AG04450 (cell line): ENCODE measurements at regions not wholly inside any gene's neighbourhood (a gene's known extent, or its start where the extent isn't known, plus 50 kb on each side); places are given as distances from the start of the nearest gene placed in this dataset.

Experiments used
- CTCF ChIA-PET: fragments of 300-600, 350-600 bp; formaldehyde crosslinking; extraction: SDS; loops from one replicate; lab custom pipeline; 2022; ENCODE audit warnings: antibody characterized with exemption, inconsistent platforms; lab: Charles Lee
- POLR2A ChIA-PET: fragments of 350-600 bp; formaldehyde crosslinking; extraction: SDS; loops from one replicate; lab custom pipeline; 2021; ENCODE audit warnings: antibody characterized with exemption, inconsistent platforms; lab: Yijun Ruan, JAX
- DNase-seq: peaks from one replicate; pipeline ENCODE4 v3.0.0-alpha.2; 2011; ENCODE audit warnings: low read depth, low spot score
- H3K27ac ChIP-seq: one replicate; pipeline ENCODE4 v1.5.1; 2012; ENCODE audit warnings: low read depth, low read length, control low read depth
- H3K27me3 ChIP-seq: one replicate; pipeline ENCODE4 v1.6.0; 2012; ENCODE audit warnings: low read length; ENCODE audit not compliant: control insufficient read depth, insufficient read depth
- H3K4me3 ChIP-seq: 2 replicates; pipeline ENCODE4 v1.5.1; 2011; ENCODE audit warnings: mild to moderate bottlenecking, low read depth, low read length, control low read depth
- H3K9me3 ChIP-seq: 2 replicates; pipeline ENCODE4 v1.5.1; 2012; ENCODE audit warnings: low read length; ENCODE audit not compliant: control insufficient read depth, insufficient read depth
- CTCF ChIP-seq: IDR thresholded peaks from 2 replicates; pipeline ENCODE4 v1.5.1; 2011; ENCODE audit warnings: low read depth, low read length, control low read depth, inconsistent platforms

- H3K27me3 ChIP-seq: no peaks in the 10 kb centered on the region
- TF ChIP-seq CTCF: no peak
- peak overlapping the region; percentile 68 for H3K27ac ChIP-seq
- peak; percentile 86 for DNase-seq
- CTCF ChIA-PET: no interaction called here
- no peak overlapping the region for H3K4me3 ChIP-seq
- no peaks in the 10 kb centered on the region; the same call in 1 of the 2 replicates for H3K9me3 ChIP-seq
- POLR2A ChIA-PET: interaction anchor here (1.3 kb wide), 1 partner anchor 168 kb away, joined by 3 read pairs; no protein-coding TSS in a partner anchor
These were observed 162.3 kb upstream of the MAMLD1 start for GRCh38 chrX:150200820-150201287.

GRCh38 chrX:150201391-150201790 lies 161.7 kb upstream of the MAMLD1 start:
- ChIA-PET POLR2A (interaction anchor here (1.3 kb wide), 1 partner anchor 169 kb away, joined by 3 read pairs; no protein-coding TSS in a partner anchor), CTCF (no interaction called here)
- no peak overlapping the region for H3K27ac ChIP-seq

GRCh38 chrX:150201841-150202240 lies 161.3 kb upstream of the MAMLD1 start:
- DNase-seq: no peak
- ChIA-PET CTCF (no interaction called here), POLR2A (no interaction called here)
- Histone ChIP-seq H3K9me3 (no peaks in the 10 kb centered on the region; the same call in 1 of the 2 replicates), H3K27ac (no peak overlapping the region), H3K27me3 (no peaks in the 10 kb centered on the region), H3K4me3 (no peak overlapping the region)
- TF ChIP-seq CTCF: no peak

More at GRCh38 chrX:150201391-150201790, 161.7 kb upstream of the MAMLD1 start:
- no peak overlapping the region for H3K4me3 ChIP-seq
- no peak for DNase-seq
- H3K27me3 ChIP-seq: no peaks in the 10 kb centered on the region
- no peak for TF ChIP-seq CTCF
- no peaks in the 10 kb centered on the region; the same call in 1 of the 2 replicates for H3K9me3 ChIP-seq

- Histone ChIP-seq H3K9me3 (no peaks in the 10 kb centered on the region; the same call in 1 of the 2 replicates), H3K27me3 (no peaks in the 10 kb centered on the region), H3K4me3 (no peak overlapping the region), H3K27ac (no peak overlapping the region)
- TF ChIP-seq CTCF: no peak
- ChIA-PET CTCF (no interaction called here), POLR2A (no interaction called here)
- no peak for DNase-seq
These were observed 160.4 kb upstream of the MAMLD1 start for GRCh38 chrX:150202641-150203247.

- no peak overlapping the region for H3K27ac ChIP-seq
- ChIA-PET CTCF (no interaction called here), POLR2A (no interaction called here)
- no peaks in the 10 kb centered on the region; the same call in 1 of the 2 replicates for H3K9me3 ChIP-seq
- TF ChIP-seq CTCF: no peak
- H3K27me3 ChIP-seq: no peaks in the 10 kb centered on the region
- H3K4me3 ChIP-seq: no peak overlapping the region
- no peak for DNase-seq
These were observed 159.9 kb upstream of the MAMLD1 start for GRCh38 chrX:150203248-150203645.
